Stimulated activated CD8-positive, alpha-beta memory T cell treated with anti-CD3 and anti-CD28 coated beads, Interleukin-12 subunit alpha, Interleukin-12 subunit beta, amount 100 ng/mL, for 1 hour (primary cell): ENCODE measurements at regions not wholly inside any gene's neighbourhood (a gene's known extent, or its start where the extent isn't known, plus 50 kb on each side); places are given as distances from the start of the nearest gene placed in this dataset.

Experiments used
- DNase-seq: peaks from one replicate; pipeline ENCODE4 v3.0.0-alpha.2; 2020; ENCODE audit warnings: low read depth

GRCh38 chr3:153657046-153657445, 464.1 kb upstream of the ARHGEF26 start:
- no peak for DNase-seq

- DNase-seq = no peak
Observed at GRCh38 chr3:153657461-153657860, 463.7 kb upstream of the ARHGEF26 start.

- DNase-seq = no peak
Observed at GRCh38 chr3:153658136-153658535, 463.1 kb upstream of the ARHGEF26 start.

- DNase-seq = no peak
Observed at GRCh38 chr3:153666991-153667740, 454.0 kb upstream of the ARHGEF26 start.

- DNase-seq = no peak
Observed at GRCh38 chr3:153669527-153669926, 451.7 kb upstream of the ARHGEF26 start.

- no peak for DNase-seq
Observed at GRCh38 chr3:153670577-153670976, 450.6 kb upstream of the ARHGEF26 start.

GRCh38 chr3:153673853-153674252, 447.3 kb upstream of the ARHGEF26 start:
- DNase-seq = no peak

GRCh38 chr3:153679714-153680113, 441.5 kb upstream of the ARHGEF26 start:
- DNase-seq = no peak

- DNase-seq = no peak
Observed at GRCh38 chr3:153680526-153680925, 440.7 kb upstream of the ARHGEF26 start.

GRCh38 chr3:153681057-153681456, 440.1 kb upstream of the ARHGEF26 start:
- no peak for DNase-seq

- DNase-seq = no peak
Observed at GRCh38 chr3:153688301-153689120, 432.7 kb upstream of the ARHGEF26 start.

- no peak for DNase-seq
Observed at GRCh38 chr3:153693207-153693606, 428.0 kb upstream of the ARHGEF26 start.

GRCh38 chr3:153702106-153702505, 419.1 kb upstream of the ARHGEF26 start:
- no peak for DNase-seq

- no peak for DNase-seq
Observed at GRCh38 chr3:153704115-153704514, 417.1 kb upstream of the ARHGEF26 start.

- no peak for DNase-seq
Observed at GRCh38 chr3:153706706-153707105, 414.5 kb upstream of the ARHGEF26 start.

GRCh38 chr3:153714016-153714415, 407.2 kb upstream of the ARHGEF26 start:
- no peak for DNase-seq

- DNase-seq = no peak
Observed at GRCh38 chr3:153714588-153715290, 406.5 kb upstream of the ARHGEF26 start.

- DNase-seq = no peak
Observed at GRCh38 chr3:153722157-153722556, 399.0 kb upstream of the ARHGEF26 start.

- DNase-seq = no peak
Observed at GRCh38 chr3:153731071-153731470, 390.1 kb upstream of the ARHGEF26 start.

- DNase-seq = no peak
Observed at GRCh38 chr3:153734777-153735551, 386.2 kb upstream of the ARHGEF26 start.

GRCh38 chr3:153740109-153740508, 381.1 kb upstream of the ARHGEF26 start:
- no peak for DNase-seq

- no peak for DNase-seq
Observed at GRCh38 chr3:153744889-153745288, 376.3 kb upstream of the ARHGEF26 start.
